Heart right ventricle (tissue), 16 donors: ENCODE measurements at regions not wholly inside any gene's neighbourhood (a gene's known extent, or its start where the extent isn't known, plus 50 kb on each side); places are given as distances from the start of the nearest gene placed in this dataset.

ENCODE experiments used
- ATAC-seq, 8 donors: fragments of 200-7000 bp; cut with Tn5 transposase; one replicate each; pipeline ENCODE4 v1.9.1; 2020; ENCODE audit warnings: mild to moderate bottlenecking in 8 of 8, moderate library complexity in 8 of 8, moderate number of reproducible peaks in 1 of 8
- DNase-seq, 2 donors: peaks; one replicate each; pipeline ENCODE4 v3.0.0-alpha.2; 2020
- H3K27ac ChIP-seq, 10 donors: fragments of 200-600 bp; sonication (generic) in 2 of 10; one replicate each; pipeline versions ENCODE4 v1.5.0 to v1.8.0; 2020 to 2022; ENCODE audit warnings: mild to moderate bottlenecking in 3 of 10
- H3K27me3 ChIP-seq, 7 donors: fragments of 200-600 bp; one replicate each; pipeline ENCODE4 v1.8.0; 2021 to 2022; ENCODE audit warnings: mild to moderate bottlenecking in 2 of 7
- H3K36me3 ChIP-seq, 9 donors: fragments of 200-600 bp; sonication (generic) in 1 of 9; one replicate each; pipeline versions ENCODE4 v1.5.0 to v1.8.0; 2020 to 2022; ENCODE audit warnings: mild to moderate bottlenecking in 2 of 9
- H3K4me1 ChIP-seq, 9 donors: fragments of 200-600 bp; sonication (generic) in 1 of 9; one replicate each; pipeline versions ENCODE4 v1.5.0 to v1.8.0; 2020 to 2022; ENCODE audit warnings: mild to moderate bottlenecking in 4 of 9
- H3K4me3 ChIP-seq, 10 donors: fragments of 200-600 bp; sonication (generic) in 2 of 10; one replicate each; pipeline versions ENCODE4 v1.5.0 to v1.8.0; 2020 to 2022; ENCODE audit warnings: mild to moderate bottlenecking in 7 of 10, moderate library complexity in 2 of 10
- H3K9me3 ChIP-seq, 11 donors: fragments of 200-600 bp in 10 of 11; sonication (generic) in 2 of 11; one replicate each; pipeline versions ENCODE4 v1.5.0 to v1.8.0; 2013 to 2022; ENCODE audit warnings: mild to moderate bottlenecking in 2 of 11, control low read depth in 1 of 11, moderate library complexity in 1 of 11
- WGBS, 2 donors: extraction: QIAGEN DNeasy Blood & Tissue Kit; methylation state at CpG; one replicate each; pipeline ENCODE4 v1.1.7; 2013; ENCODE audit warnings: inconsistent platforms in 1 of 2; 5-methylcytosine and 5-hydroxymethylcytosine counted together
- intact Hi-C, 10 donors: fragments of 100-400 bp; cut with DNase I; formaldehyde crosslinking; loops; one replicate each; pipeline versions ENCODE4 v1.11.1 to v1.14.2; 2022
- TF ChIP-seq, protein P1 (sequence below), 9 donors: fragments of 200-600 bp; sonication (generic) in 2 of 9; IDR thresholded peaks; one replicate each; pipeline versions ENCODE4 v1.5.0 to v1.8.0; 2021 to 2022; ENCODE audit warnings: antibody characterized with exemption in 9 of 9, mild to moderate bottlenecking in 5 of 9, moderate library complexity in 1 of 9
- donor health status: Arrhythmogenic right ventricular cardiomyopathy.
- donor health status: ischemic (EF 13 %, LVEDD 7.1; RV severe dilation, severe dysfunction).
- donor health status: healthy with polysubstance abuse.
- donor health status: DM: no; HTN: yes; CAD: no.
- donor health status: DM: no; HTN: no; CAD: no.
- donor health status: ischemic (EF 25% LVEDD 6.9; RV normal size, moderate dysfunction).
- donor health status: ischemic (EF 25% LVEDD 5.7; RV mildly dilated, moderate dysfunction).
- donor health status: healthy.
- donor health status: DM: yes; HTN: yes; CAD: no.
- donor health status: Ischemic cardiomyopathy.
- donor health status: ischemic (EF 35%, LVEDD 5.7; RV mildly dilated, moderate dysfunction).
- donor health status: nonischemic (EF 11% LVEDD 7.7; RV severe dilation, severe dysfunction).
- donor health status: DM: yes; HTN: yes; CAD: no.
- donor health status: PGD.
- donor health status: ischemic (EF 29% LVEDD 5.4; RV normal size, mild dysfunction).
- donor health status: nonischemic (EF 23%, LVEDD 6.1; RV moderate dilation, normal function).

DNA sequence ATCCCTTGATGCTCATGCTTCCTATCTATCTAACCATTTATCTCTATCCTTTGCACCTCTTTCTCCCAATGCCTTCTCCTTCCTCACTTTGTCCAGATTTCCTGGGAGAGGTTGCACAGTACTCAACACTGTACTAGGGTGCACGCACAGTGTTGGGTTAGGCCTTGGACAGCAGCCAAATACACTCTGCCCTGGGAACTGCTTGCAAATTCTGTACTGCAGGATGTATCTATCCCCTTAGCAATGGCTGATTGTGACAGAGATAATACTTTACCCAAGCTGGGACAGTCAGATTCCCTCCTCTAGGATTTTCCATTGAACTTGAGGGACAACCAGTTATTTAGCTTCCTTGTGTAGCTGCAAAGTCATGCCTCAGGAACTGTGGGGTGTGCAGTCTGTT lies 113.3 kb downstream of the IL20RB start:
- Histone ChIP-seq H3K9me3 (no peaks in the 10 kb centered on the region), H3K27ac (no peak overlapping the region), H3K36me3 (no peaks in the 10 kb centered on the region), H3K4me3 (no peak overlapping the region), H3K4me1 (no peaks in the 10 kb centered on the region), H3K27me3 (peaks cover 0 to 24% (median 3%) of the 10 kb centered on the region in 7 donors)
- ATAC-seq (no peak), DNase-seq (no peak)
- WGBS, 2 donors: 13% methylated on average over 1 of the region's 1 CpG
- intact Hi-C loops: no loop called here
- TF ChIP-seq, protein P1, sequence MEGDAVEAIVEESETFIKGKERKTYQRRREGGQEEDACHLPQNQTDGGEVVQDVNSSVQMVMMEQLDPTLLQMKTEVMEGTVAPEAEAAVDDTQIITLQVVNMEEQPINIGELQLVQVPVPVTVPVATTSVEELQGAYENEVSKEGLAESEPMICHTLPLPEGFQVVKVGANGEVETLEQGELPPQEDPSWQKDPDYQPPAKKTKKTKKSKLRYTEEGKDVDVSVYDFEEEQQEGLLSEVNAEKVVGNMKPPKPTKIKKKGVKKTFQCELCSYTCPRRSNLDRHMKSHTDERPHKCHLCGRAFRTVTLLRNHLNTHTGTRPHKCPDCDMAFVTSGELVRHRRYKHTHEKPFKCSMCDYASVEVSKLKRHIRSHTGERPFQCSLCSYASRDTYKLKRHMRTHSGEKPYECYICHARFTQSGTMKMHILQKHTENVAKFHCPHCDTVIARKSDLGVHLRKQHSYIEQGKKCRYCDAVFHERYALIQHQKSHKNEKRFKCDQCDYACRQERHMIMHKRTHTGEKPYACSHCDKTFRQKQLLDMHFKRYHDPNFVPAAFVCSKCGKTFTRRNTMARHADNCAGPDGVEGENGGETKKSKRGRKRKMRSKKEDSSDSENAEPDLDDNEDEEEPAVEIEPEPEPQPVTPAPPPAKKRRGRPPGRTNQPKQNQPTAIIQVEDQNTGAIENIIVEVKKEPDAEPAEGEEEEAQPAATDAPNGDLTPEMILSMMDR (IDR thresholded peaks at IDR 0.05): no peak

DNA sequence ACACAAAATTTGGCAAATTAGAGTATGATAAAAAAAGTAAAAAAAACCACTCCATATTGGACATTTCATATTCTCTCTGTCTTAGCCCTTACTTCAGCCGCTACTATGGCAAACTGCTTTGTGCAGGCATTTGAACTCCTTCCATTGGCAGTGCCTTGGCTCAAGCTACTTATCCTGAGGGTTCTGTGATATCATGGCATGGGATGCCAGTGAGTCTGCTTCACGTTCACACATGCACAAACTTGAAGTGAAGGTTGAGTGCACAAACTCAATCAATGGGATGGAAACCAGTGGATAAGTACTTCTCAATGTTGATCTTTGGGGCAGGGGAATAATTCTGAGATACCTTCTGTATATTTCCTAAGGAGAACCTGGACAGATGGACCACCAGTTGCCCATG lies 117.2 kb downstream of the IL20RB start:
- intact Hi-C loops: no loop called here

DNA sequence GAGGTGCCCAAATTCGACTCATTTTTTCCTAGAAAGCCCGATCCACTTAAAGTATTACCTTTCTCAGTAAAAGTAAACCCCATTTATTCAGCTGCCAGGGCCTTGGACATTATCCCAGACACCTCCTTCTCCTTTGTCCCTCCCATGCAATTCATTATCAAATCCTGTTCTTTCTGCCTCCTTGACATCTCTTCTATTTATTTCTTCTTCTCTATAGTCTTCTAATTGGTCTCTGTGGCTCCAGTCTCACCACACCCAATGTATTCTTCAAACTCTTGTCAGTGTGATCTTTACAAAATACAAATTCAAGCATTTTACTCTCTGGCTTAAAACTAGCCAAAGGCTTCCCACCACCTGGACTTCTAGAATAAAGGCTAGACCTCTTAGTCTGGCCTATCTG lies 120.3 kb downstream of the IL20RB start:
- WGBS, 2 donors: 69 to 74% methylated on average over 2 of the region's 2 CpGs
- H3K4me3 ChIP-seq: no peak overlapping the region
- H3K27me3 ChIP-seq: peaks cover 0 to 33% (median 6%) of the 10 kb centered on the region in 7 donors
- DNase-seq (no peak), ATAC-seq (no peak)
- TF ChIP-seq, protein P1 (IDR thresholded peaks at IDR 0.05): no peak
- no peak overlapping the region for H3K27ac ChIP-seq
- intact Hi-C loops: no loop called here
- no peaks in the 10 kb centered on the region for H3K36me3 ChIP-seq
- H3K4me1 ChIP-seq: no peaks in the 10 kb centered on the region
- H3K9me3 ChIP-seq: no peaks in the 10 kb centered on the region

More for the DNA sequence above, 117.2 kb downstream of the IL20RB start:
- peaks cover 0 to 21% (median 9%) of the 10 kb centered on the region in 7 donors for H3K27me3 ChIP-seq
- no peak overlapping the region for H3K27ac ChIP-seq
- DNase-seq: no peak
- ATAC-seq: no peak
- TF ChIP-seq, protein P1 (IDR thresholded peaks at IDR 0.05): no peak
- H3K4me3 ChIP-seq: no peak overlapping the region
- no peaks in the 10 kb centered on the region for H3K36me3 ChIP-seq
- H3K9me3 ChIP-seq: no peaks in the 10 kb centered on the region
- no peaks in the 10 kb centered on the region for H3K4me1 ChIP-seq
- WGBS, 2 donors: 68 to 82% methylated on average over 2 of the region's 2 CpGs

DNA sequence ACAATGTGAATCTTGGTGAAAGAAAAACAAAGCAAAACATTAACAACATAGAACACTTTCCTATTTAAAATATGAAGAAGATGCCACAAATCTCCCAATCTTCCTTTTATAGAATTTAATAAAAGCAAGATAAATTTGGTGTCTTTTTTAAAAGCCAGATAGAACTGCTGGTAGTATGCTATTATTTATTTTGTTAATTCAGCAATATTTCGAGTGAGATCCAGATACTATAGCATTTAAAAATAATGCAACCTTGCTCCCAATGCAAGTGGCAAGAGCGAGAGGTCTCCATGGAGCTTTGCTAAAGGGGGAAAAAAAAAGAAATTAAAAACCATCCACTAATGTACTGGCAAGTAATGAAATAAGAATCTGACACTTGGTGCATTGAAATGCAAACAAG lies 121.8 kb downstream of the IL20RB start:
- H3K4me3 ChIP-seq: no peak overlapping the region
- intact Hi-C loops: no loop called here
- H3K27ac ChIP-seq: no peak overlapping the region
- TF ChIP-seq, protein P1 (IDR thresholded peaks at IDR 0.05): no peak
- WGBS, 2 donors: 85 to 91% methylated on average over 2 of the region's 2 CpGs
- no peaks in the 10 kb centered on the region for H3K9me3 ChIP-seq
- H3K36me3 ChIP-seq: no peaks in the 10 kb centered on the region
- ATAC-seq (no peak), DNase-seq (no peak)
- H3K27me3 ChIP-seq: peaks cover 0 to 38% (median 6%) of the 10 kb centered on the region in 7 donors
- H3K4me1 ChIP-seq: no peaks in the 10 kb centered on the region
